Endothelial cell of umbilical vein (primary cell): ENCODE measurements at regions not wholly inside any gene's neighbourhood (a gene's known extent, or its start where the extent isn't known, plus 50 kb on each side); places are given as distances from the start of the nearest gene placed in this dataset.

Experiments used
- BruUV-seq: library from RNA; stranded (reverse); fragments of 400-500 nt; replicated peaks from 2 replicates; lab custom pipeline; 2021; lab: Mats Ljungman, UMichigan
- CTCF ChIA-PET: fragments of 300-600, 350-600 bp; sonication (Branson Sonifier 250); formaldehyde crosslinking; loops from one replicate; lab custom pipeline; 2021; ENCODE audit warnings: antibody characterized with exemption, inconsistent platforms; lab: Charles Lee
- POLR2A ChIA-PET: fragments of 300-600, 350-600 bp; sonication (Branson Sonifier 250); formaldehyde crosslinking; loops from one replicate; lab custom pipeline; 2021; ENCODE audit warnings: antibody characterized with exemption, inconsistent platforms; lab: Charles Lee
- DNase-seq: peaks from one replicate; pipeline ENCODE4 v3.0.0-alpha.2; 2011; ENCODE audit warnings: low read depth, low spot score
- FAIRE-seq: peaks from 2 replicates; lab custom pipeline; 2011; peaks lifted over from hg19 to GRCh38; lab: Jason Lieb, UNC
- H2AFZ ChIP-seq: 2 replicates; pipeline ENCODE4 v1.6.0; 2012; ENCODE audit warnings: low read depth, low read length, control low read depth, inconsistent platforms
- H3K27ac ChIP-seq: 2 replicates; pipeline ENCODE4 v1.5.1; 2011; ENCODE audit warnings: low read depth, mild to moderate bottlenecking, control low read depth, low read length, moderate library complexity; ENCODE audit not compliant: insufficient read depth
- H3K27me3 ChIP-seq, 2 experiments: 2 replicates each; pipeline versions ENCODE4 v1.6.0 to v1.6.1; 2011; ENCODE audit warnings: low read length in 2 of 2, mixed read lengths in 1 of 2; ENCODE audit not compliant: control insufficient read depth in 2 of 2, insufficient read depth in 2 of 2
- H3K36me3 ChIP-seq, 2 experiments: 2 replicates in 1 of 2; 3 replicates in 1 of 2; pipeline ENCODE4 v1.5.1; 2011; ENCODE audit warnings: low read length in 2 of 2, mild to moderate bottlenecking in 1 of 2, moderate library complexity in 1 of 2; ENCODE audit not compliant: control insufficient read depth in 2 of 2, insufficient read depth in 2 of 2; ENCODE audit errors: extremely low read depth in 1 of 2
- H3K4me1 ChIP-seq: 3 replicates; pipeline ENCODE4 v1.5.1; 2011; ENCODE audit warnings: mild to moderate bottlenecking, low read length; ENCODE audit not compliant: control insufficient read depth, insufficient read depth; ENCODE audit errors: extremely low read depth
- H3K4me2 ChIP-seq: 2 replicates; pipeline ENCODE4 v1.6.1; 2011; ENCODE audit warnings: low read length, control low read depth, mixed read lengths; ENCODE audit not compliant: insufficient read depth
- H3K4me3 ChIP-seq, 3 experiments: fragments of 200-600 bp in 1 of 3; sonication (generic), shearing (Covaris generic) in 1 of 3; replicated peaks in 1 of 3; 2 replicates each; pipeline ENCODE4 v1.5.1; 2011 to 2016; ENCODE audit warnings: control low read depth in 3 of 3, low read length in 3 of 3, mild to moderate bottlenecking in 2 of 3, inconsistent platforms in 1 of 3, low read depth in 1 of 3, moderate library complexity in 1 of 3; ENCODE audit not compliant: insufficient read depth in 1 of 3
- H3K79me2 ChIP-seq: 2 replicates; pipeline ENCODE4 v1.6.0; 2012; ENCODE audit warnings: low read length, inconsistent platforms; ENCODE audit not compliant: control insufficient read depth, insufficient read depth
- H3K9ac ChIP-seq: replicated peaks from 2 replicates; pipeline ENCODE3; 2011; ENCODE audit warnings: low read length, control low read depth; ENCODE audit not compliant: insufficient read depth; ENCODE audit errors: extremely low read depth
- H3K9me1 ChIP-seq: replicated peaks from 3 replicates; pipeline ENCODE4 v1.6.0; 2011; ENCODE audit warnings: mild to moderate bottlenecking, low read length; ENCODE audit not compliant: control insufficient read depth, insufficient read depth; ENCODE audit errors: extremely low read depth
- H3K9me3 ChIP-seq: replicated peaks from 2 replicates; pipeline ENCODE4 v1.5.1; 2012; ENCODE audit warnings: low read length, inconsistent platforms; ENCODE audit not compliant: control insufficient read depth, insufficient read depth
- H4K20me1 ChIP-seq: replicated peaks from 2 replicates; pipeline ENCODE3; 2011; ENCODE audit warnings: mild to moderate bottlenecking, low read length; ENCODE audit not compliant: control insufficient read depth, insufficient read depth; ENCODE audit errors: extremely low read depth
- CTCF ChIP-seq, 2 donors: IDR thresholded peaks; 1 replicate in 1 of 2; 2 replicates in 1 of 2; pipeline ENCODE4 v1.5.1; 2011; ENCODE audit warnings: low read length in 2 of 2, mild to moderate bottlenecking in 2 of 2, moderate library complexity in 2 of 2, control low read depth in 1 of 2, inconsistent platforms in 1 of 2, low read depth in 1 of 2; ENCODE audit not compliant: insufficient read depth in 1 of 2; ENCODE audit errors: extremely low read depth in 1 of 2
- EZH2 ChIP-seq: IDR thresholded peaks from 2 replicates; pipeline ENCODE4 v1.6.1; 2012; ENCODE audit warnings: borderline replicate concordance, low read depth, mild to moderate bottlenecking, moderate library complexity, low read length, inconsistent platforms; ENCODE audit not compliant: severe bottlenecking
- FOS ChIP-seq: IDR thresholded peaks from 2 replicates; pipeline ENCODE4 v1.6.1; 2011; ENCODE audit warnings: mild to moderate bottlenecking, low read length, moderate library complexity, borderline replicate concordance; ENCODE audit not compliant: insufficient read depth
- JUN ChIP-seq: IDR thresholded peaks from 2 replicates; pipeline ENCODE4 v1.6.1; 2011; ENCODE audit warnings: borderline replicate concordance, low read depth; ENCODE audit not compliant: insufficient read length, insufficient read depth
- MAX ChIP-seq: IDR thresholded peaks from 2 replicates; pipeline ENCODE4 v1.6.1; 2011; ENCODE audit not compliant: insufficient read depth, insufficient read length
- MYC ChIP-seq: IDR thresholded peaks from one replicate; pipeline ENCODE4 v1.6.1; 2011; ENCODE audit warnings: mild to moderate bottlenecking, low read depth, low read length
- POLR2A ChIP-seq: IDR thresholded peaks from 2 replicates; pipeline ENCODE4 v1.6.1; 2012; ENCODE audit warnings: low read depth, mild to moderate bottlenecking, control low read depth, low read length
- dilution Hi-C: fragments of 300-500 bp; cut with MboI; formaldehyde crosslinking; loops from one replicate; pipeline ENCODE4 v1.15.0; 2019; ENCODE audit warnings: low sequenced_read_pairs; ENCODE audit not compliant: extremely low pct_ligation_motif_present
- intact Hi-C: fragments of 100-400 bp; cut with micrococcal nuclease; formaldehyde crosslinking; loops from one replicate; pipeline ENCODE4 v1.10.0; 2022

GRCh38 chr3:44032487-44032886, 209.2 kb upstream of the TOPAZ1 start:
- H2AFZ ChIP-seq, result no peak overlapping the region
- no peaks in the 10 kb centered on the region for H3K9me1 ChIP-seq
- ChIA-PET CTCF (interaction anchor here (1.2 kb wide), 1 partner anchor 177 kb away, joined by 4 read pairs; no protein-coding TSS in a partner anchor), POLR2A (no interaction called here)
- no peaks in the 10 kb centered on the region for H4K20me1 ChIP-seq
- H3K79me2 ChIP-seq, result no peaks in the 10 kb centered on the region
- no TSS peak for BruUV-seq
- no peaks in the 10 kb centered on the region for H3K27me3 ChIP-seq
- H3K36me3 ChIP-seq, result no peaks in the 10 kb centered on the region
- no peaks in the 10 kb centered on the region for H3K9me3 ChIP-seq
- intact Hi-C loops (no loop called here), dilution Hi-C loops (no loop called here)
- DNase-seq, result no peak
- no peak overlapping the region for H3K4me3 ChIP-seq
- no peaks in the 10 kb centered on the region for H3K4me1 ChIP-seq
- TF ChIP-seq POLR2A (no peak), EZH2 (no peak), MYC (no peak), JUN (no peak)
- H3K4me2 ChIP-seq, result no peak overlapping the region
- H3K9ac ChIP-seq, result no peak overlapping the region
- no peak overlapping the region for H3K27ac ChIP-seq
- no peak for FAIRE-seq

- H3K9me1 ChIP-seq, result no peaks in the 10 kb centered on the region
- dilution Hi-C loops (no loop called here), intact Hi-C loops (no loop called here)
- CTCF ChIA-PET, result interaction anchor here (0.6 to 1.2 kb wide), 2 partner anchors 147 to 178 kb away, joined by 3 to 4 read pairs; no protein-coding TSS in a partner anchor
- H3K4me1 ChIP-seq, result no peaks in the 10 kb centered on the region
- no peak overlapping the region for H3K27ac ChIP-seq
- no peak overlapping the region for H3K9ac ChIP-seq
- no peaks in the 10 kb centered on the region for H3K36me3 ChIP-seq
- no peak overlapping the region for H3K4me3 ChIP-seq
- no peaks in the 10 kb centered on the region for H3K79me2 ChIP-seq
- no peak overlapping the region for H3K4me2 ChIP-seq
- no peak overlapping the region for H2AFZ ChIP-seq
- TF ChIP-seq MYC (no peak), MAX (no peak), JUN (no peak), EZH2 (no peak), CTCF (IDR thresholded peaks at IDR 0.05; ENCODE audit: extremely low read depth in 1 of 2, insufficient read depth in 1 of 2, low read depth in 1 of 2, low read length in 2 of 2) (no peak), FOS (no peak)
- DNase-seq (no peak), FAIRE-seq (no peak)
- no TSS peak for BruUV-seq
- no peaks in the 10 kb centered on the region for H3K9me3 ChIP-seq
- POLR2A ChIA-PET, result no interaction called here
- H4K20me1 ChIP-seq, result no peaks in the 10 kb centered on the region
- H3K27me3 ChIP-seq, result no peaks in the 10 kb centered on the region
Observed at GRCh38 chr3:44033123-44033522, 208.6 kb upstream of the TOPAZ1 start.
